GM19455 (cell line): ENCODE measurements at regions not wholly inside any gene's neighbourhood (a gene's known extent, or its start where the extent isn't known, plus 50 kb on each side); places are given as distances from the start of the nearest gene placed in this dataset.
A peak's percentile ranks its signal among the peaks of the same experiment; 100 is the strongest.
"Not testable (repeated sequence)": the region's sequence is repeated elsewhere in the genome, so short reads cannot be mapped to it uniquely, and the experiment has no call there.

ENCODE experiments used
- ATAC-seq: cut with Tn5 transposase; IDR thresholded peaks from one replicate; pipeline ENCODE4 v1.9.1; 2021; ENCODE audit not compliant: unreplicated experiment

- peak; percentile 63 for ATAC-seq
These were observed 5455.9 kb upstream of the TPTE start for GRCh38 chr21:5065240-5066211.

- not testable (repeated sequence) for ATAC-seq
These were observed 5454.6 kb upstream of the TPTE start for GRCh38 chr21:5066682-5067251.

- ATAC-seq: not testable (repeated sequence)
These were observed 5453.9 kb upstream of the TPTE start for GRCh38 chr21:5067326-5068048.

GRCh38 chr21:5068649-5069048 is 5452.7 kb upstream of the TPTE start:
- ATAC-seq: not testable (repeated sequence)

- ATAC-seq: not testable (repeated sequence)
These were observed 5450.2 kb upstream of the TPTE start for GRCh38 chr21:5071180-5071579.

- not testable (repeated sequence) for ATAC-seq
These were observed 5444.5 kb upstream of the TPTE start for GRCh38 chr21:5076854-5077253.

GRCh38 chr21:5079361-5079760 is 5442.0 kb upstream of the TPTE start:
- ATAC-seq: not testable (repeated sequence)

- not testable (repeated sequence) for ATAC-seq
These were observed 5441.4 kb upstream of the TPTE start for GRCh38 chr21:5080015-5080414.

GRCh38 chr21:5084246-5084645 is 5437.1 kb upstream of the TPTE start:
- not testable (repeated sequence) for ATAC-seq

- ATAC-seq: not testable (repeated sequence)
These were observed 5435.9 kb upstream of the TPTE start for GRCh38 chr21:5085456-5085855.

- ATAC-seq: not testable (repeated sequence)
These were observed 5435.0 kb upstream of the TPTE start for GRCh38 chr21:5086416-5086815.

GRCh38 chr21:5088820-5089219 is 5432.6 kb upstream of the TPTE start:
- ATAC-seq: not testable (repeated sequence)

- not testable (repeated sequence) for ATAC-seq
These were observed 5431.8 kb upstream of the TPTE start for GRCh38 chr21:5089399-5090089.

- ATAC-seq: not testable (repeated sequence)
These were observed 5431.0 kb upstream of the TPTE start for GRCh38 chr21:5090132-5091079.

GRCh38 chr21:5091274-5091673 is 5430.1 kb upstream of the TPTE start:
- not testable (repeated sequence) for ATAC-seq

GRCh38 chr21:5095628-5096027 is 5425.8 kb upstream of the TPTE start:
- not testable (repeated sequence) for ATAC-seq

GRCh38 chr21:5098010-5098743 is 5423.2 kb upstream of the TPTE start:
- not testable (repeated sequence) for ATAC-seq

GRCh38 chr21:5100604-5101174 is 5420.7 kb upstream of the TPTE start:
- not testable (repeated sequence) for ATAC-seq

GRCh38 chr21:5101749-5102148 is 5419.6 kb upstream of the TPTE start:
- ATAC-seq: not testable (repeated sequence)
